ENCODE measurements at regions not wholly inside any gene's neighbourhood (a gene's known extent, or its start where the extent isn't known, plus 50 kb on each side); places are given as distances from the start of the nearest gene placed in this dataset.

GRCh38 chr21:38972078-38972477 is 166.3 kb downstream of the ETS2 start:
- H3K36me3 ChIP-seq (ENCODE audit: control insufficient read depth in 4 of 4, insufficient read depth in 3 of 4, low read depth in 1 of 4, low read length in 3 of 4) = no peaks in the 10 kb centered on the region
- H3K4me1 ChIP-seq (ENCODE audit: control insufficient read depth in 4 of 4, insufficient read depth in 4 of 4, low read length in 3 of 4) = no peaks in the 10 kb centered on the region
- no peak overlapping the region for H3K9ac ChIP-seq (ENCODE audit: low read depth in 1 of 2, low read length in 2 of 2)
- no peaks in the 10 kb centered on the region for H3K9me3 ChIP-seq (ENCODE audit: control insufficient read depth in 4 of 4, low read length in 3 of 4)
- no peak overlapping the region for H3K4me3 ChIP-seq (ENCODE audit: low read depth in 1 of 3, low read length in 3 of 3)
- no peaks in the 10 kb centered on the region for H3K27me3 ChIP-seq (ENCODE audit: control insufficient read depth in 4 of 4, insufficient read depth in 4 of 4, low read length in 3 of 4)
- DNase-seq (ENCODE audit: low spot score) = no peak
- TF ChIP-seq RAD21 (IDR thresholded peaks at IDR 0.05) = no peak
- TF ChIP-seq JUND (IDR thresholded peaks at IDR 0.05) = no peak
- TF ChIP-seq HNF4A (conservative IDR thresholded peaks at IDR 0.05) = no peak
- TF ChIP-seq MAX (IDR thresholded peaks at IDR 0.05) = no peak
- TF ChIP-seq, protein P1, sequence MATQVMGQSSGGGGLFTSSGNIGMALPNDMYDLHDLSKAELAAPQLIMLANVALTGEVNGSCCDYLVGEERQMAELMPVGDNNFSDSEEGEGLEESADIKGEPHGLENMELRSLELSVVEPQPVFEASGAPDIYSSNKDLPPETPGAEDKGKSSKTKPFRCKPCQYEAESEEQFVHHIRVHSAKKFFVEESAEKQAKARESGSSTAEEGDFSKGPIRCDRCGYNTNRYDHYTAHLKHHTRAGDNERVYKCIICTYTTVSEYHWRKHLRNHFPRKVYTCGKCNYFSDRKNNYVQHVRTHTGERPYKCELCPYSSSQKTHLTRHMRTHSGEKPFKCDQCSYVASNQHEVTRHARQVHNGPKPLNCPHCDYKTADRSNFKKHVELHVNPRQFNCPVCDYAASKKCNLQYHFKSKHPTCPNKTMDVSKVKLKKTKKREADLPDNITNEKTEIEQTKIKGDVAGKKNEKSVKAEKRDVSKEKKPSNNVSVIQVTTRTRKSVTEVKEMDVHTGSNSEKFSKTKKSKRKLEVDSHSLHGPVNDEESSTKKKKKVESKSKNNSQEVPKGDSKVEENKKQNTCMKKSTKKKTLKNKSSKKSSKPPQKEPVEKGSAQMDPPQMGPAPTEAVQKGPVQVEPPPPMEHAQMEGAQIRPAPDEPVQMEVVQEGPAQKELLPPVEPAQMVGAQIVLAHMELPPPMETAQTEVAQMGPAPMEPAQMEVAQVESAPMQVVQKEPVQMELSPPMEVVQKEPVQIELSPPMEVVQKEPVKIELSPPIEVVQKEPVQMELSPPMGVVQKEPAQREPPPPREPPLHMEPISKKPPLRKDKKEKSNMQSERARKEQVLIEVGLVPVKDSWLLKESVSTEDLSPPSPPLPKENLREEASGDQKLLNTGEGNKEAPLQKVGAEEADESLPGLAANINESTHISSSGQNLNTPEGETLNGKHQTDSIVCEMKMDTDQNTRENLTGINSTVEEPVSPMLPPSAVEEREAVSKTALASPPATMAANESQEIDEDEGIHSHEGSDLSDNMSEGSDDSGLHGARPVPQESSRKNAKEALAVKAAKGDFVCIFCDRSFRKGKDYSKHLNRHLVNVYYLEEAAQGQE (IDR thresholded peaks at IDR 0.05) = no peak
- TF ChIP-seq NR2F2 (IDR thresholded peaks at IDR 0.05) = no peak
- no peak for TF ChIP-seq RXRA (IDR thresholded peaks at IDR 0.05)
- TF ChIP-seq FOXA1 (IDR thresholded peaks at IDR 0.05) = no peak
- WGBS = 95% methylated on average over 9 of the region's 10 CpGs
- H3K27ac ChIP-seq (ENCODE audit: low read depth in 1 of 2, low read length in 2 of 2) = no peak overlapping the region

- DNase-seq (ENCODE audit: low spot score) = no peak
- Histone ChIP-seq H3K4me1 (ENCODE audit: control insufficient read depth in 4 of 4, insufficient read depth in 4 of 4, low read length in 3 of 4) (peaks cover 0 to 5% (median 3%) of the 10 kb centered on the region in 4 donors), H3K4me3 (ENCODE audit: low read depth in 1 of 3, low read length in 3 of 3) (no peak overlapping the region), H3K27me3 (ENCODE audit: control insufficient read depth in 4 of 4, insufficient read depth in 4 of 4, low read length in 3 of 4) (no peaks in the 10 kb centered on the region), H3K9me3 (ENCODE audit: control insufficient read depth in 4 of 4, low read length in 3 of 4) (no peaks in the 10 kb centered on the region), H3K36me3 (ENCODE audit: control insufficient read depth in 4 of 4, insufficient read depth in 3 of 4, low read depth in 1 of 4, low read length in 3 of 4) (no peaks in the 10 kb centered on the region), H3K27ac (ENCODE audit: low read depth in 1 of 2, low read length in 2 of 2) (no peak overlapping the region), H3K9ac (ENCODE audit: low read depth in 1 of 2, low read length in 2 of 2) (no peak overlapping the region)
- WGBS = 85% methylated on average over 3 of the region's 3 CpGs
- TF ChIP-seq NR2F2 (IDR thresholded peaks at IDR 0.05) (peak; percentile 66), RXRA (IDR thresholded peaks at IDR 0.05) (no peak)
Observed at GRCh38 chr21:38970765-38971164, 165.0 kb downstream of the ETS2 start.

DNA sequence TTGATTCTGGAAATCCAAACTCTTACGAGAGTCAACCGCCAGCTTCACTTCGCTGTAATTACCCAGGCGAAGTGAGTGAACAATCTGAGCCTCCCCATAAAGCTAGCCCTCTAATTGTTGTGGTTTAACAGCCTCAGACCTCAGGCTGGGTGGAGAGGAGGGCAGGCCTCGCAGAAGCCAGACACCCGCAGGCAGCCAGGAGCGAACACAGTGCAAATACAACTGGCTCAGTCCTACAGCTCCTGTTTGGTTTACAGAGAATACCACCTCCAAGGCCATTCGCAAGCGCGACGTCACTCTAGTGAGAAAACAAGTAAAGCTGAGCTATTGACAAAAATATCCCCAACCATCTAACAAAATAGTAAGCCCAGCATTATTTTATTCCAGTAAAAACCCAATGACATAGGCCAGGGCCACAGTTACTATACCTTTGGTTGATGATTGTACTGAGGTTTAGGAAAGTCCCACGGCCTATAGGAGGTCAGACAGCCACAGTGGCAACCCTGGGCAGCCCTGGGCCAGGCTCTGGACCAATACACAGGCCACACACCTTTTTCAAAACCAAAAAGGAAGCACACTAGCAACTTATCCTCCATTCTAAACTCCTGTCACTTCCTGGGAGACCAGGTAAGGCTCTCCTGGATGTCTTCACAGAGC is 163.3 kb downstream of the ETS2 start:
- DNase-seq (ENCODE audit: low spot score) = no peak
- TF ChIP-seq RAD21 (IDR thresholded peaks at IDR 0.05) = no peak
- no peak for TF ChIP-seq SP1 (IDR thresholded peaks at IDR 0.05)
- no peak overlapping the region for H3K27ac ChIP-seq (ENCODE audit: low read depth in 1 of 2, low read length in 2 of 2)
- H3K27me3 ChIP-seq (ENCODE audit: control insufficient read depth in 4 of 4, insufficient read depth in 4 of 4, low read length in 3 of 4) = no peaks in the 10 kb centered on the region
- no peaks in the 10 kb centered on the region for H3K9me3 ChIP-seq (ENCODE audit: control insufficient read depth in 4 of 4, low read length in 3 of 4)
- 87% methylated on average over 12 of the region's 12 CpGs for WGBS
- H3K36me3 ChIP-seq (ENCODE audit: control insufficient read depth in 4 of 4, insufficient read depth in 3 of 4, low read depth in 1 of 4, low read length in 3 of 4) = no peaks in the 10 kb centered on the region
- H3K9ac ChIP-seq (ENCODE audit: low read depth in 1 of 2, low read length in 2 of 2) = no peak overlapping the region
- no peak overlapping the region for H3K4me3 ChIP-seq (ENCODE audit: low read depth in 1 of 3, low read length in 3 of 3)
- H3K4me1 ChIP-seq (ENCODE audit: control insufficient read depth in 4 of 4, insufficient read depth in 4 of 4, low read length in 3 of 4) = peaks cover 0 to 5% (median 3%) of the 10 kb centered on the region in 4 donors
